ENCODE measurements at regions not wholly inside any gene's neighbourhood (a gene's known extent, or its start where the extent isn't known, plus 50 kb on each side); places are given as distances from the start of the nearest gene placed in this dataset.

DNA sequence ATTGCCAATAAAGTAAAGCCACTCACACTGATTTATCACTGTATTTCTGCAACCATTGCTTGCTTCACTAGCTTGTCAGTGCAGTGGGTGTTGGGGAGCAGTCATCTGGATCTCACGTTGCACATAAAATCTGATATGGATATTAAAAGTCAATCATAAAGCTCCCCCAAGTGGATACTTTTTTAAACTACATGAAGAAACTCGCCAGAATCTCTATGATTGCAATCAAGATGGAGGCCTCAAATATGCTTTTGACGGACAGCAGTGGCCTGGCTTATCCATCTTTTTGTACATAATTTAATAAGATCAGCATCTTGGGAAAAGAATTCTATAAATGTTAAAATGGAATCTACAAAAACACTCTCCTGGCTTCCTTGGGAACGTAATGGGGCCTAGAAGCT is 137.7 kb downstream of the WT1 start:
- no peaks in the 10 kb centered on the region for H3K4me1 ChIP-seq
- no peaks in the 10 kb centered on the region for H3K9me3 ChIP-seq
- H3K27me3 ChIP-seq: no peaks in the 10 kb centered on the region
- no peak overlapping the region for H3K27ac ChIP-seq
- no peaks in the 10 kb centered on the region for H3K36me3 ChIP-seq (ENCODE audit: low read depth, missing control alignments)
- DNase-seq: no peak
- no peak overlapping the region for H3K4me3 ChIP-seq
- WGBS, 2 donors: 39 to 49% methylated on average over 4 of the region's 4 CpGs
- TF ChIP-seq POLR2A (IDR thresholded peaks at IDR 0.05): no peak
- TF ChIP-seq, protein P1, sequence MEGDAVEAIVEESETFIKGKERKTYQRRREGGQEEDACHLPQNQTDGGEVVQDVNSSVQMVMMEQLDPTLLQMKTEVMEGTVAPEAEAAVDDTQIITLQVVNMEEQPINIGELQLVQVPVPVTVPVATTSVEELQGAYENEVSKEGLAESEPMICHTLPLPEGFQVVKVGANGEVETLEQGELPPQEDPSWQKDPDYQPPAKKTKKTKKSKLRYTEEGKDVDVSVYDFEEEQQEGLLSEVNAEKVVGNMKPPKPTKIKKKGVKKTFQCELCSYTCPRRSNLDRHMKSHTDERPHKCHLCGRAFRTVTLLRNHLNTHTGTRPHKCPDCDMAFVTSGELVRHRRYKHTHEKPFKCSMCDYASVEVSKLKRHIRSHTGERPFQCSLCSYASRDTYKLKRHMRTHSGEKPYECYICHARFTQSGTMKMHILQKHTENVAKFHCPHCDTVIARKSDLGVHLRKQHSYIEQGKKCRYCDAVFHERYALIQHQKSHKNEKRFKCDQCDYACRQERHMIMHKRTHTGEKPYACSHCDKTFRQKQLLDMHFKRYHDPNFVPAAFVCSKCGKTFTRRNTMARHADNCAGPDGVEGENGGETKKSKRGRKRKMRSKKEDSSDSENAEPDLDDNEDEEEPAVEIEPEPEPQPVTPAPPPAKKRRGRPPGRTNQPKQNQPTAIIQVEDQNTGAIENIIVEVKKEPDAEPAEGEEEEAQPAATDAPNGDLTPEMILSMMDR (IDR thresholded peaks at IDR 0.05): peak in 1 of 3 experiments; percentile 22
- intact Hi-C loops (cut with DNase I; ENCODE audit: low total_unique reads): no loop called here

DNA sequence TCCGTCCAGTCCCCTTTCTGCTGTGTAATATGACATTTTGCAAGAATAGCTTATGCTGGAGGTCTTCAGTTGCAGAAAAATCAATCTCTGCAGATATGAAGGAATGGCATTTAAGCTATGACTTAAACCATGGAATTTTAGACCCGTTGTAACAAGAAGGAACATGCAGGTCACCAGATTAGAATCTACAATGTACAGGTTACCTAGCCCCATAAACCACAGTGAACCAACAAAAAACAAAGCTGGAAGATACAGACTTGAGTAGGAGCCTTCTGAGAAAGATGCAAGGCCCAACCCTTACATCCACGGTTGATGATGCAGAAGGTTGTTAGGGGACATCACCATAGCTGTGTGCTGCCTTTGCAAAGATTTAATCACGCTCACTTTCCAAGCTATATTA is 132.5 kb downstream of the WT1 start:
- no peak for DNase-seq
- Histone ChIP-seq H3K9me3 (no peaks in the 10 kb centered on the region), H3K36me3 (ENCODE audit: low read depth, missing control alignments) (no peaks in the 10 kb centered on the region), H3K4me1 (peaks cover 12% of the 10 kb centered on the region), H3K4me3 (no peak overlapping the region), H3K27me3 (no peaks in the 10 kb centered on the region), H3K27ac (no peak overlapping the region)
- TF ChIP-seq, protein P1 (IDR thresholded peaks at IDR 0.05): no peak
- no peak for TF ChIP-seq POLR2A (IDR thresholded peaks at IDR 0.05)
- WGBS, 2 donors: 80 to 86% methylated on average over 4 of the region's 4 CpGs
- intact Hi-C loops (cut with DNase I; ENCODE audit: low total_unique reads): no loop called here

DNA sequence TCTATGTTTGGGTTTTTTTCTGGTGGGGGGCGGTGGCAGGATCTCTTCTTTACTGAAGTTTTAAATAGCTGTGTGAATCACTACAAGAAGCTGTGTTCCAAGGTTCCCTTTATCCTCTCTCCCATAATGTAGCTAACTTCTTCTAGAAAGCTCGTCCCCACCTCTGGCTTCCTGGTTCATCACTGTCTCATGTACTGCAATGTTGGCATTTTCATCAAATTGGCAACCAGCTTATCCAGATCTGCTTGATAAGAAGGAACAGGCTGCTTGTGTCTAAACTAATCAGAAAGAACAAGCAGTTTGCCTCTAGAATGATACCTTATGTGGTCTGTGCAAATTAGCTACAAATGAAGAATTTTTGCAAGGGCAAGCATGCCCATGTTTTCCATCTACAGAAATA is 130.8 kb downstream of the WT1 start:
- Histone ChIP-seq H3K9me3 (no peaks in the 10 kb centered on the region), H3K27me3 (no peaks in the 10 kb centered on the region), H3K4me1 (peaks cover 12% of the 10 kb centered on the region), H3K27ac (peak overlapping the region in 1 of 2 donors; percentile 71), H3K36me3 (ENCODE audit: low read depth, missing control alignments) (no peaks in the 10 kb centered on the region), H3K4me3 (no peak overlapping the region)
- WGBS, 2 donors: 49 to 71% methylated on average over 2 of the region's 2 CpGs
- intact Hi-C loops (cut with DNase I; ENCODE audit: low total_unique reads): no loop called here
- TF ChIP-seq, protein P1 (IDR thresholded peaks at IDR 0.05): no peak
- no peak for TF ChIP-seq POLR2A (IDR thresholded peaks at IDR 0.05)
- peak; percentile 81 for DNase-seq

DNA sequence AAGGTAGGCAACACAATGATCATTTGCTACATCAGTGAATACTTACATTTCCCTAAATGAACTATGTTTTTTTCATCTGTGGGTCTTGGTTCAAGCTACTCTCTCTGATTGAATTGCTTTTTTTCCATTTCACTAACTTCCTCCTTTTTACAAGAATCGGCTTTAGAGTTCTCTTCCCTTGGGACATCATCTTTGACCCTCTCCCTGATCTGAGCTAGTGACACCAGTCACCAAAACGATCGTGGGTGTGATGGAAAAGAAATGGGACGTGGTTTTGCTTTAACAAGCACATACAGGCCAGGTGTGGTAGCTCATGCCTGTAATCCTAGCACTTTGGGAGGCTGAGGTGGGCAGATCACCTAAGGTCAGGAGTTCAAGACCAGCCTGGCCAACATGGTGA is 129.9 kb downstream of the WT1 start:
- Histone ChIP-seq H3K4me1 (peaks cover 18% of the 10 kb centered on the region), H3K9me3 (no peaks in the 10 kb centered on the region), H3K27ac (peak overlapping the region; percentile 71 to 76), H3K27me3 (no peaks in the 10 kb centered on the region), H3K4me3 (no peak overlapping the region), H3K36me3 (ENCODE audit: low read depth, missing control alignments) (no peaks in the 10 kb centered on the region)
- intact Hi-C loops (cut with DNase I; ENCODE audit: low total_unique reads): no loop called here
- no peak for DNase-seq
- no peak for TF ChIP-seq POLR2A (IDR thresholded peaks at IDR 0.05)
- TF ChIP-seq, protein P1 (IDR thresholded peaks at IDR 0.05): no peak
- 82 to 85% methylated on average over 4 of the region's 4 CpGs for WGBS, 2 donors

DNA sequence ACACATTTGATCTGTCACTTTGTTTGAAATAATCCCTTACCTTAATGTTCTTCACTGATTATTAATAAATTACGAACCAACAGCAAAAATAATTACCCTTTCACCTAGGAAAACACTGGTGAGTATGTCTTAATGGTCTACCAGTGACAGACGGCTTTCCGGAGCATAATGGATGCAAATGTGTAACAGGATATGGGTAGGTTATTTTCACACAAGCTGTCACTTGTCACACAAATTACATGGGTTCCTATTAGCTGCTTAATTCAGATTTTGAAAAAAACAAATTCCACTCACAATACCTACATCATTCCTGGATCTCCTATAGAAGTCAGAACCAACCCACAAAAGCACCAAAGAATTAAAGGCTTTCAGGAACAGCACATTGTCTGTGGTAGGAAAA is 127.9 kb downstream of the WT1 start:
- 82 to 92% methylated on average over 3 of the region's 3 CpGs for WGBS, 2 donors

More for the DNA sequence above, 127.9 kb downstream of the WT1 start:
- Histone ChIP-seq H3K36me3 (ENCODE audit: low read depth, missing control alignments) (no peaks in the 10 kb centered on the region), H3K27ac (no peak overlapping the region), H3K9me3 (no peaks in the 10 kb centered on the region), H3K4me1 (peaks cover 27% of the 10 kb centered on the region), H3K27me3 (no peaks in the 10 kb centered on the region), H3K4me3 (no peak overlapping the region)
- no peak for TF ChIP-seq POLR2A (IDR thresholded peaks at IDR 0.05)
- TF ChIP-seq, protein P1 (IDR thresholded peaks at IDR 0.05): no peak
- DNase-seq: no peak
- intact Hi-C loops (cut with DNase I; ENCODE audit: low total_unique reads): no loop called here

Data from testis (tissue), 2 donors.